ENCODE measurements at regions not wholly inside any gene's neighbourhood (a gene's known extent, or its start where the extent isn't known, plus 50 kb on each side); places are given as distances from the start of the nearest gene placed in this dataset.

DNA sequence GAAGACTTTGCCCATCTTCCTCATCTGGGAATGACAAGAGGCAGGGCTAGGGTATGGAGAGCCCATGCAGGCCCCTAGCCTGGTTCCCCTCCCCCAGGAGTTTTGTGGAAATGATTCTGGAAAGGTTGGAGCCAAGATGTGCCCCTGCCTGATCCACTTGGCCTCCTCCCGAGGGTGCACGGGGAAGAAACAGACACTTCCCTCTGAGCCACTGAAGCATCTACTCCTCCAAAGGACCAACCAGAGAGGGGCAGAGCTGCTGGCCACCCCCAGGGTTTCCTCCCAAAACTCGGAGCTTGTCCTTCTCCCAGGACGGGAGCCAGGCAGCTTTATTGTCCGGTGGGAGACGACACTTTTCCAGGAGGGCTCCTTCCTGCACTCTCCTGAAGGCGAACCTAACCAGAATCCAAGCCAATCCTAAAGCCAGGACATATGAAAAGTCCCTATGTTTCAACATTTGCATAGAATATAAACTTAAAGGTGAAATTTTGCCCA, 149.2 kb upstream of the COPS8 start:
- TF ChIP-seq POLR2A (IDR thresholded peaks at IDR 0.05) (no peak), POLR2AphosphoS5 (IDR thresholded peaks at IDR 0.05) (no peak)
- TF ChIP-seq, protein P1, sequence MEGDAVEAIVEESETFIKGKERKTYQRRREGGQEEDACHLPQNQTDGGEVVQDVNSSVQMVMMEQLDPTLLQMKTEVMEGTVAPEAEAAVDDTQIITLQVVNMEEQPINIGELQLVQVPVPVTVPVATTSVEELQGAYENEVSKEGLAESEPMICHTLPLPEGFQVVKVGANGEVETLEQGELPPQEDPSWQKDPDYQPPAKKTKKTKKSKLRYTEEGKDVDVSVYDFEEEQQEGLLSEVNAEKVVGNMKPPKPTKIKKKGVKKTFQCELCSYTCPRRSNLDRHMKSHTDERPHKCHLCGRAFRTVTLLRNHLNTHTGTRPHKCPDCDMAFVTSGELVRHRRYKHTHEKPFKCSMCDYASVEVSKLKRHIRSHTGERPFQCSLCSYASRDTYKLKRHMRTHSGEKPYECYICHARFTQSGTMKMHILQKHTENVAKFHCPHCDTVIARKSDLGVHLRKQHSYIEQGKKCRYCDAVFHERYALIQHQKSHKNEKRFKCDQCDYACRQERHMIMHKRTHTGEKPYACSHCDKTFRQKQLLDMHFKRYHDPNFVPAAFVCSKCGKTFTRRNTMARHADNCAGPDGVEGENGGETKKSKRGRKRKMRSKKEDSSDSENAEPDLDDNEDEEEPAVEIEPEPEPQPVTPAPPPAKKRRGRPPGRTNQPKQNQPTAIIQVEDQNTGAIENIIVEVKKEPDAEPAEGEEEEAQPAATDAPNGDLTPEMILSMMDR (IDR thresholded peaks at IDR 0.05): no peak
